KMS-11 (cell line): ENCODE measurements at regions not wholly inside any gene's neighbourhood (a gene's known extent, or its start where the extent isn't known, plus 50 kb on each side); places are given as distances from the start of the nearest gene placed in this dataset.

ENCODE experiments used
- H2AFZ ChIP-seq: fragments of 200-600 bp; sonication (generic); 2 replicates; pipeline ENCODE4 v1.6.1; 2016; ENCODE audit warnings: antibody characterized with exemption, mixed run types, low read depth
- H3K27ac ChIP-seq: fragments of 200-600 bp; sonication (generic); 2 replicates; pipeline ENCODE4 v1.6.1; 2016; ENCODE audit warnings: mild to moderate bottlenecking, mixed run types
- H3K27me3 ChIP-seq: fragments of 200-600 bp; sonication (generic); 2 replicates; pipeline ENCODE4 v1.6.1; 2017; ENCODE audit warnings: mild to moderate bottlenecking, low read depth, mixed run types, moderate library complexity; ENCODE audit not compliant: insufficient read depth
- H3K36me3 ChIP-seq: fragments of 200-600 bp; sonication (generic); 2 replicates; pipeline ENCODE4 v1.6.1; 2017; ENCODE audit warnings: mild to moderate bottlenecking, mixed run types; ENCODE audit not compliant: insufficient read depth
- H3K4me1 ChIP-seq: fragments of 200-600 bp; sonication (generic); 2 replicates; pipeline ENCODE4 v1.6.1; 2016; ENCODE audit warnings: mild to moderate bottlenecking, low read depth, mixed run types; ENCODE audit not compliant: poor library complexity, severe bottlenecking
- H3K4me2 ChIP-seq: fragments of 200-600 bp; sonication (generic); 2 replicates; pipeline ENCODE4 v1.7.0; 2016; ENCODE audit warnings: mild to moderate bottlenecking, mixed run types
- H3K4me3 ChIP-seq: fragments of 200-600 bp; sonication (generic); IDR thresholded peaks from 2 replicates; pipeline ENCODE4 v1.6.1; 2017; ENCODE audit warnings: low read depth, low read length, mixed read lengths; ENCODE audit not compliant: insufficient read depth
- H3K79me2 ChIP-seq: fragments of 200-600 bp; sonication (generic); 2 replicates; pipeline ENCODE4 v1.6.1; 2016; ENCODE audit warnings: low read depth, mixed run types; ENCODE audit not compliant: insufficient read depth
- H3K9ac ChIP-seq: fragments of 200-600 bp; sonication (generic); 2 replicates; pipeline ENCODE4 v1.6.1; 2016; ENCODE audit warnings: mild to moderate bottlenecking, mixed run types
- H4K20me1 ChIP-seq: fragments of 200-600 bp; sonication (generic); 2 replicates; pipeline ENCODE4 v1.6.1; 2016; ENCODE audit warnings: mild to moderate bottlenecking, mixed run types; ENCODE audit not compliant: insufficient read depth
- TF ChIP-seq, protein P1 (sequence below): fragments of 200-600 bp; sonication (generic); conservative IDR thresholded peaks from 2 replicates; pipeline ENCODE4 v1.6.1; 2017; ENCODE audit warnings: low read depth, mild to moderate bottlenecking, antibody characterized with exemption, low read length, moderate library complexity, mixed read lengths

- TF ChIP-seq, protein P1, sequence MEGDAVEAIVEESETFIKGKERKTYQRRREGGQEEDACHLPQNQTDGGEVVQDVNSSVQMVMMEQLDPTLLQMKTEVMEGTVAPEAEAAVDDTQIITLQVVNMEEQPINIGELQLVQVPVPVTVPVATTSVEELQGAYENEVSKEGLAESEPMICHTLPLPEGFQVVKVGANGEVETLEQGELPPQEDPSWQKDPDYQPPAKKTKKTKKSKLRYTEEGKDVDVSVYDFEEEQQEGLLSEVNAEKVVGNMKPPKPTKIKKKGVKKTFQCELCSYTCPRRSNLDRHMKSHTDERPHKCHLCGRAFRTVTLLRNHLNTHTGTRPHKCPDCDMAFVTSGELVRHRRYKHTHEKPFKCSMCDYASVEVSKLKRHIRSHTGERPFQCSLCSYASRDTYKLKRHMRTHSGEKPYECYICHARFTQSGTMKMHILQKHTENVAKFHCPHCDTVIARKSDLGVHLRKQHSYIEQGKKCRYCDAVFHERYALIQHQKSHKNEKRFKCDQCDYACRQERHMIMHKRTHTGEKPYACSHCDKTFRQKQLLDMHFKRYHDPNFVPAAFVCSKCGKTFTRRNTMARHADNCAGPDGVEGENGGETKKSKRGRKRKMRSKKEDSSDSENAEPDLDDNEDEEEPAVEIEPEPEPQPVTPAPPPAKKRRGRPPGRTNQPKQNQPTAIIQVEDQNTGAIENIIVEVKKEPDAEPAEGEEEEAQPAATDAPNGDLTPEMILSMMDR: no peak
- Histone ChIP-seq H3K9ac (no peak overlapping the region), H3K4me3 (no peak overlapping the region), H2AFZ (no peak overlapping the region), H3K79me2 (no peaks in the 10 kb centered on the region), H3K27me3 (no peaks in the 10 kb centered on the region), H3K4me2 (no peak overlapping the region), H3K27ac (no peak overlapping the region), H3K4me1 (no peaks in the 10 kb centered on the region), H3K36me3 (no peaks in the 10 kb centered on the region), H4K20me1 (no peaks in the 10 kb centered on the region)
Measured at GRCh38 chr18:47726550-47726949, 203.9 kb downstream of the SMAD2 start.

GRCh38 chr18:47725656-47726055 lies 204.8 kb downstream of the SMAD2 start:
- H4K20me1 ChIP-seq: no peaks in the 10 kb centered on the region
- H3K36me3 ChIP-seq: no peaks in the 10 kb centered on the region
- H3K4me2 ChIP-seq: no peak overlapping the region
- H3K9ac ChIP-seq: no peak overlapping the region
- H3K27ac ChIP-seq: no peak overlapping the region
- no peaks in the 10 kb centered on the region for H3K79me2 ChIP-seq
- TF ChIP-seq, protein P1: no peak
- no peak overlapping the region for H2AFZ ChIP-seq
- H3K4me3 ChIP-seq: no peak overlapping the region
- no peaks in the 10 kb centered on the region for H3K4me1 ChIP-seq
- H3K27me3 ChIP-seq: no peaks in the 10 kb centered on the region

GRCh38 chr18:47724186-47724975 lies 206.1 kb downstream of the SMAD2 start:
- H3K27me3 ChIP-seq: no peaks in the 10 kb centered on the region
- H3K4me1 ChIP-seq: no peaks in the 10 kb centered on the region
- H3K9ac ChIP-seq: no peak overlapping the region
- no peak overlapping the region for H3K4me3 ChIP-seq
- no peak overlapping the region for H3K27ac ChIP-seq
- H3K4me2 ChIP-seq: no peak overlapping the region
- H2AFZ ChIP-seq: no peak overlapping the region
- TF ChIP-seq, protein P1: no peak
- no peaks in the 10 kb centered on the region for H4K20me1 ChIP-seq
- H3K36me3 ChIP-seq: no peaks in the 10 kb centered on the region
- H3K79me2 ChIP-seq: no peaks in the 10 kb centered on the region

DNA sequence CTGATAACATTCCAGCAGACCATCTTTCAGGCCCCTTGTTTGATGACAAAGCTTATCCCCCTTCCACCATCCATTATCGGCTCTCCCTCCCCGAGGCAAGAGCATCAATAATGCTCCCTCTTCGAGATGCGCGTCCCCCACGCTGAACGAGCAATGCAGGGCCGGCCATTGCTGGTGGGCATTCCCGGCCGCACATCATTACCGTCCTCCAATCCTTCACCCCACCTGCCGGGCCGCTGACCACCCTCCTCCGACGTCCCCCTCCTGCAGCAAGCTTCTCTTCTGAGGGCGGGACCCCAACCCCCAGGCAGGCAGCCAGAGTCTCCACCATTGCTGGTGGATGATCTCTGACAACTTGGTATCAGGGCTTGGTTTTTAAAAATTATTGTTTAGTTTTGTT lies 208.6 kb downstream of the SMAD2 start:
- H3K4me3 ChIP-seq: no peak overlapping the region
- no peaks in the 10 kb centered on the region for H3K4me1 ChIP-seq
- H3K9ac ChIP-seq: no peak overlapping the region
- no peaks in the 10 kb centered on the region for H3K79me2 ChIP-seq
- no peak overlapping the region for H2AFZ ChIP-seq
- H3K36me3 ChIP-seq: no peaks in the 10 kb centered on the region
- H3K27me3 ChIP-seq: no peaks in the 10 kb centered on the region
- H4K20me1 ChIP-seq: no peaks in the 10 kb centered on the region
- H3K27ac ChIP-seq: no peak overlapping the region
- TF ChIP-seq, protein P1: no peak
- no peak overlapping the region for H3K4me2 ChIP-seq
